ENCODE measurements at regions not wholly inside any gene's neighbourhood (a gene's known extent, or its start where the extent isn't known, plus 50 kb on each side); places are given as distances from the start of the nearest gene placed in this dataset.

DNA sequence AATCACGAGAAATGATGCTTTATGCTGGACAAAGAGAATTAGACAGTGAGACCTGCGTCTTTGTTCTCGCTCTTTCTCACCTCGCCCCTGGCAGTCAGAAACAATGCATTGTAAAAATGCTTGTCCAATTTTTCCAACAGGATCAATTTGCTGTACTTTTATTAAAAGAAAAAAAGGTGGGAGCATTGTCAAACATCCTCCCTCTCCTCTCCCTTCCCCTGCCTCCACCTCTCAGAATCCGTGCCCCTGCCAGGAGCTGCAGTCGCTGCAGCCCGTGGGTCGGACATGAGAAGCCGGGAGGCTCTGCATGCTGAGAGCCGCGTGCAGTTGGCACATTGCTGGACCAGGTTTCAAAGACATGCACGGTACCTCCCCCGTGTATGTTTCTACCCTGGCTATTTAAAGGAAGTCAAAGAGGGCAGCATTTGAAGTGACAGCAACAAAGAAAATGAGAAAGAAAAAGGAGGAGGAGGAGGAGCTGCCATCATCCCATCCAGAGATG, 161.0 kb upstream of the KAZN start:
- H3K27ac Mint-ChIP-seq: no peak overlapping the region
- peaks cover 4% of the 10 kb centered on the region for H3K9me3 Mint-ChIP-seq
- DNase-seq (ENCODE audit: low spot score): no peak
- H3K4me1 Mint-ChIP-seq (ENCODE audit: low read depth): no peaks in the 10 kb centered on the region
- no peaks in the 10 kb centered on the region for H3K36me3 Mint-ChIP-seq (ENCODE audit: low read depth)
- no peak overlapping the region for H3K4me3 Mint-ChIP-seq
- no peaks in the 10 kb centered on the region for H3K27me3 Mint-ChIP-seq (ENCODE audit: low read depth)

DNA sequence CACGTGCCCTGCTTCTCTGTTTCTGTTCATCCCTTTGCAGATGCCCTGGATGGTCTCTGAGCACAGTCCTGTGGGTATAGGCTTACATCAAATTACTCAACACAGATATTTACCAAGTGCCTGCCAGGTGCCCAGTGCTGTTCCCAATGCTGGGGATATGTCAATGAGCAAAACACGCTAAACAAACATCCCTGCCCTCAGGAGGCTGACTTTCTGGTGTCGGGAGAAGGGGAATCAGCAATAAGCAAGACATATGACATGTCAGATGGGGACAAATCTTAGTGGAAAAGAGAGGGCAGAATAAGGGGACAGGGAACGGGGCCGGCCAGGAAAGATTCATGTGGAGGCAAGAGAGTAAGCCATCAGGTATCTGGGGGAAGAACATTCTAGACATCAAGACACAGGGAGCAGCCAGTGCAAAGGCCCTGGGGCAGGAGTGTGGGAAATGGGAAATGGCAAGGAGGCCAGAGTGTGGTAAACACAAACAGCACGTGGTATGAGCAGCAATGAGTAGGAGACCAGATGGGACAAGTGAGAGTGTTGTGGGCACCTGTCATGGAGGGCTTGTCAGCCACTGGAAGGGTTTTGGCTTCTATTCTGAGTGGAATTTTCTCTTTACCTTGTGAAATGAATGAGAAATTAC, 160.2 kb upstream of the KAZN start:
- Mint-ChIP-seq H3K9me3 (no peaks in the 10 kb centered on the region), H3K27me3 (ENCODE audit: low read depth) (no peaks in the 10 kb centered on the region), H3K4me3 (no peak overlapping the region), H3K36me3 (ENCODE audit: low read depth) (no peaks in the 10 kb centered on the region), H3K27ac (no peak overlapping the region), H3K4me1 (ENCODE audit: low read depth) (no peaks in the 10 kb centered on the region)
- no peak for DNase-seq (ENCODE audit: low spot score)

- no peaks in the 10 kb centered on the region for H3K36me3 Mint-ChIP-seq (ENCODE audit: low read depth)
- DNase-seq (ENCODE audit: low spot score): no peak
- no peaks in the 10 kb centered on the region for H3K27me3 Mint-ChIP-seq (ENCODE audit: low read depth)
- H3K4me3 Mint-ChIP-seq: no peak overlapping the region
- H3K4me1 Mint-ChIP-seq (ENCODE audit: low read depth): no peaks in the 10 kb centered on the region
- H3K27ac Mint-ChIP-seq: no peak overlapping the region
- no peaks in the 10 kb centered on the region for H3K9me3 Mint-ChIP-seq
Measured at GRCh38 chr1:14439015-14439414, 159.5 kb upstream of the KAZN start.

DNA sequence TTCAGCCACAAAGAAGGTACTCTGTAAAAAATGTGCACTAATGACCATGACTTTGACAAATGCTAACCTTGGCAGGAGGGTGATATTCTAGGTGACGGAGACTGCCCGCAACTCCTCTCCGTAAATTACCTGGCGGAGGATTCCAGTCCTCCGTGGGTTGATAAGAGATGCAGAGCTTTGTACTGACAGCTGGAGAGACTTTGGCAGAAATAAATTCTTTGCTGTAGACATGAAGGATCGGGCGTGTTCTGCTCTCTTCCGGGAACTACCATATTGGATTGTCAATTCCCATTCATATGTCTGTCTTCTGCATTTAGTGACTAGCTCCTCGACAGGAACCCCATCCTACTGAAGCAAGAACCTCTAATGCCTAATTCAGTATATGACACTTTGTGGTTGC, 158.3 kb upstream of the KAZN start:
- H3K9me3 Mint-ChIP-seq: no peaks in the 10 kb centered on the region
- H3K36me3 Mint-ChIP-seq (ENCODE audit: low read depth): no peaks in the 10 kb centered on the region
- H3K4me1 Mint-ChIP-seq (ENCODE audit: low read depth): no peaks in the 10 kb centered on the region
- no peak for DNase-seq (ENCODE audit: low spot score)
- H3K4me3 Mint-ChIP-seq: no peak overlapping the region
- H3K27ac Mint-ChIP-seq: no peak overlapping the region
- no peaks in the 10 kb centered on the region for H3K27me3 Mint-ChIP-seq (ENCODE audit: low read depth)

GRCh38 chr1:14440731-14441130, 157.8 kb upstream of the KAZN start:
- Mint-ChIP-seq H3K27ac (no peak overlapping the region), H3K4me3 (no peak overlapping the region), H3K4me1 (ENCODE audit: low read depth) (no peaks in the 10 kb centered on the region), H3K9me3 (no peaks in the 10 kb centered on the region), H3K27me3 (ENCODE audit: low read depth) (no peaks in the 10 kb centered on the region), H3K36me3 (ENCODE audit: low read depth) (no peaks in the 10 kb centered on the region)
- no peak for DNase-seq (ENCODE audit: low spot score)

DNA sequence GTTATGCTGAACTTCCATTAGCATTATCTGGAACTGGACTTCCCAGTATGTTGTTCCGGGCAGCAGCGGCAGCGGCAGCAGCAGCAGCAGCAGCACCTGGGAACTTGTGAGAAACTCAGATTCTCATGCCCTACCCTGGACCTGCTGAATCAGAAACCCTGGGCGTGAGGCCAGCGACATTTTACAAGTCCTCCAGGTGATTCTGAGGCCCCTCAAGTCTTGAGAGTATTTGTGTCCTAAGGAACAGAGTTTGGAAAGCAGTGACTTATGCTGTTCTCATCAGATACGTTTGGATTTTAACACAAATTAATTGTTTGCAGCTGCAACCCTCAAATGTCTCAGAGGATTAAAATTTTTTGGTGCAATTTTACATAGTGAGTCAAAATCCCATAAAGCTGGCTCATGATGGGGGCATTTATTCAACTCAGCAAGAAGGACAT, 157.2 kb upstream of the KAZN start:
- Mint-ChIP-seq H3K4me1 (ENCODE audit: low read depth) (no peaks in the 10 kb centered on the region), H3K36me3 (ENCODE audit: low read depth) (no peaks in the 10 kb centered on the region), H3K27ac (no peak overlapping the region), H3K27me3 (ENCODE audit: low read depth) (no peaks in the 10 kb centered on the region), H3K9me3 (no peaks in the 10 kb centered on the region), H3K4me3 (no peak overlapping the region)
- no peak for DNase-seq (ENCODE audit: low spot score)

GRCh38 chr1:14442669-14443068, 155.8 kb upstream of the KAZN start:
- H3K27me3 Mint-ChIP-seq (ENCODE audit: low read depth): no peaks in the 10 kb centered on the region
- no peaks in the 10 kb centered on the region for H3K4me1 Mint-ChIP-seq (ENCODE audit: low read depth)
- no peak overlapping the region for H3K27ac Mint-ChIP-seq
- H3K36me3 Mint-ChIP-seq (ENCODE audit: low read depth): no peaks in the 10 kb centered on the region
- H3K9me3 Mint-ChIP-seq: no peaks in the 10 kb centered on the region
- no peak for DNase-seq (ENCODE audit: low spot score)
- H3K4me3 Mint-ChIP-seq: no peak overlapping the region

- Mint-ChIP-seq H3K27ac (no peak overlapping the region), H3K27me3 (ENCODE audit: low read depth) (no peaks in the 10 kb centered on the region), H3K9me3 (no peaks in the 10 kb centered on the region), H3K4me3 (no peak overlapping the region), H3K4me1 (ENCODE audit: low read depth) (no peaks in the 10 kb centered on the region), H3K36me3 (ENCODE audit: low read depth) (no peaks in the 10 kb centered on the region)
- DNase-seq (ENCODE audit: low spot score): no peak
Measured at GRCh38 chr1:14443164-14443787, 155.2 kb upstream of the KAZN start.

DNA sequence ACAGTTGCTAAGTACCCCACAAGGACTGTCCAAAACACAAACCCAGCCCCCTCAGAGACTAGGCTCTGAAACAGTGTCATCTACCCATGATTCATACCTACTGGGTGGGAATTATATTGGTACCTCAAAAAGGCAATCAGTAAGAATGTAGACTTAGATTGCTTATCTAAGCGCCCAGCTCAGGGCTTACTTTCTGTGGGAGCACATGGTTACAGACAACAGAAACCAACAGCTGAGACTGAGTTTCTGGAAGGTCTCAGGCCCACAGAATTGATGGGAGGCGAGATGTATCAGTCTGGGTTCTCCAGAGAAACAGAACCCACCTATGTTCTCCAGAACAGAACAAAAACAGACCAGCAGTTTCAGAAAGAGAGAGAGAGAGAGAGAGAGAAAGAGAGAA, 147.3 kb upstream of the KAZN start:
- H3K4me1 Mint-ChIP-seq (ENCODE audit: low read depth): no peaks in the 10 kb centered on the region
- no peak overlapping the region for H3K4me3 Mint-ChIP-seq
- H3K9me3 Mint-ChIP-seq: no peaks in the 10 kb centered on the region
- no peaks in the 10 kb centered on the region for H3K36me3 Mint-ChIP-seq (ENCODE audit: low read depth)
- DNase-seq (ENCODE audit: low spot score): no peak
- H3K27me3 Mint-ChIP-seq (ENCODE audit: low read depth): no peaks in the 10 kb centered on the region
- H3K27ac Mint-ChIP-seq: no peak overlapping the region

DNA sequence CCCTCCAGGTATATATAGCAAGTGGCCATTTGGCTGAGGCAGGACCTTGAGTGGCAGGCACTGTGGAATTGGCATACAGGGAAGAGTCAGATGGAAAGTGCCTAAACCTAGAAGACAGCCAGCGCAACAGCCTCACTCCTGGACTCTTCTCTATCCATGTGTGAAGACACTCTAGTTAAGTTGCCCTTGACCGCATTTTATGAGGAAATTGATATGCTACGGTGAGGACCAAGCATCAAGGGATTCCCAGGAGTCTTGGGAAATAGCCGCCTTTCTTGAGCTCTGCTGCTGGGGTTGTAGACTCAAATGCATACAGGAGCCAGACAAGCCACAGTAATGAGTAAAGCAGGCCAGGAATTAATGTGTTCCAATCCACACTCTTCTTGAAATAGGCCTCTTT, 145.9 kb upstream of the KAZN start:
- Mint-ChIP-seq H3K27me3 (ENCODE audit: low read depth) (no peaks in the 10 kb centered on the region), H3K4me1 (ENCODE audit: low read depth) (no peaks in the 10 kb centered on the region), H3K9me3 (no peaks in the 10 kb centered on the region), H3K36me3 (ENCODE audit: low read depth) (no peaks in the 10 kb centered on the region), H3K27ac (no peak overlapping the region), H3K4me3 (no peak overlapping the region)
- no peak for DNase-seq (ENCODE audit: low spot score)

GRCh38 chr1:14460173-14460572, 138.3 kb upstream of the KAZN start:
- no peaks in the 10 kb centered on the region for H3K36me3 Mint-ChIP-seq (ENCODE audit: low read depth)
- no peak overlapping the region for H3K4me3 Mint-ChIP-seq
- no peaks in the 10 kb centered on the region for H3K27me3 Mint-ChIP-seq (ENCODE audit: low read depth)
- H3K4me1 Mint-ChIP-seq (ENCODE audit: low read depth): no peaks in the 10 kb centered on the region
- no peak overlapping the region for H3K27ac Mint-ChIP-seq
- DNase-seq (ENCODE audit: low spot score): no peak
- no peaks in the 10 kb centered on the region for H3K9me3 Mint-ChIP-seq

DNA sequence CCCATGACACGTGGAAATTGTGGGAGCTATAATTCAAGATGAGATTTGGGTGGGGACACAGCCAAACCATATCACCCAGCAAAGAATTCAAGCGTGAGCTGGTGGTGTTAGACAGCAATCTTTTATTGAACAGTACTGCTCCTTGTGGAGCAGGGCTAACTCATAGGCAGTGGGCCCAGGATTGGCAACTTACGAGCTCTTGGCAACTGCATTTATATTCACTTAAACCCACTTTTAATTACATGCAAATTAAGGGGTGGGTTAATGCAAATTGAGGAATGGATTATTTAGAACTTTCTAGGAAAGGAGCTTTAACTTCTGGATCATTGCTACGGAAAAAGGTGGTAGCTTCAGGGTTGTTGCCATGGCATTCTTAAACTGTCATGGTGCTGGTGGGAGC, 135.6 kb upstream of the KAZN start:
- DNase-seq (ENCODE audit: low spot score): no peak
- Mint-ChIP-seq H3K27ac (no peak overlapping the region), H3K27me3 (ENCODE audit: low read depth) (no peaks in the 10 kb centered on the region), H3K4me1 (ENCODE audit: low read depth) (no peaks in the 10 kb centered on the region), H3K4me3 (no peak overlapping the region), H3K9me3 (no peaks in the 10 kb centered on the region), H3K36me3 (ENCODE audit: low read depth) (no peaks in the 10 kb centered on the region)

GRCh38 chr1:14466006-14466405, 132.5 kb upstream of the KAZN start:
- H3K27me3 Mint-ChIP-seq (ENCODE audit: low read depth): no peaks in the 10 kb centered on the region
- H3K4me3 Mint-ChIP-seq: no peak overlapping the region
- no peak overlapping the region for H3K27ac Mint-ChIP-seq
- DNase-seq (ENCODE audit: low spot score): no peak
- H3K4me1 Mint-ChIP-seq (ENCODE audit: low read depth): no peaks in the 10 kb centered on the region
- H3K36me3 Mint-ChIP-seq (ENCODE audit: low read depth): no peaks in the 10 kb centered on the region
- no peaks in the 10 kb centered on the region for H3K9me3 Mint-ChIP-seq

GRCh38 chr1:14467112-14467511, 131.4 kb upstream of the KAZN start:
- no peak for DNase-seq (ENCODE audit: low spot score)
- Mint-ChIP-seq H3K4me1 (ENCODE audit: low read depth) (no peaks in the 10 kb centered on the region), H3K9me3 (no peaks in the 10 kb centered on the region), H3K4me3 (no peak overlapping the region), H3K36me3 (ENCODE audit: low read depth) (no peaks in the 10 kb centered on the region), H3K27me3 (ENCODE audit: low read depth) (no peaks in the 10 kb centered on the region), H3K27ac (no peak overlapping the region)

- H3K4me1 Mint-ChIP-seq (ENCODE audit: low read depth): no peaks in the 10 kb centered on the region
- H3K27ac Mint-ChIP-seq: no peak overlapping the region
- no peaks in the 10 kb centered on the region for H3K9me3 Mint-ChIP-seq
- H3K4me3 Mint-ChIP-seq: no peak overlapping the region
- no peaks in the 10 kb centered on the region for H3K27me3 Mint-ChIP-seq (ENCODE audit: low read depth)
- no peak for DNase-seq (ENCODE audit: low spot score)
- H3K36me3 Mint-ChIP-seq (ENCODE audit: low read depth): no peaks in the 10 kb centered on the region
Measured at GRCh38 chr1:14468751-14469150, 129.7 kb upstream of the KAZN start.
